ENCODE measurements at regions not wholly inside any gene's neighbourhood (a gene's known extent, or its start where the extent isn't known, plus 50 kb on each side); places are given as distances from the start of the nearest gene placed in this dataset.

DNA sequence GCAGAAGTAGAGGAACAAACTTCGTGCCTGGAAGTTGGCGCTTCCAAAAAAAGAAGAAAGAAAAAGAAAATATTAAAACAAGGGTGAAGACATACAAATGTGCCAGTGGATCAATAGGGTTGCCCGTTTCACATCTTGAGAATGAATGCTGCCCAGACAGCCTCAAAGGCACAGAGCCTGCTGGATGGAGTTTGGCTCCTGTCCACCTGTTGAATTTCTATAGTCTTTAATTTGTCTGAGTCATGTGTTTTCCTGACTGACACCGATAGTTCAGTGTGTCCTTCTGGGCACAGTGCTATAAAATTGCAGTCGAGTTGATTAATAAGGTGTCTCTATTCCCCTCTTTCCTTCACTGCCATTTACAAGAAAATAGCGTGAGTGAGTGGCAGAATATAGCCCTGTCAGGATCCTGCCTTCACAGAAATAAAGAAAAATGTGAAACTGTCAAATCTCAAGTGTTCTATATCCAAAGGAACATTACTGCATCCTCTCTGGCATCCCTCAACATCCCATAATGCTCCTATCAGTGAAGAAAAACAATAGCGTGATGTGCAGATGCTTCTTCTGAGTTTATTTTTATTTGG is 471.3 kb upstream of the AUTS2 start:
- DNase-seq = no peak

- DNase-seq = no peak
These were observed 468.8 kb upstream of the AUTS2 start for GRCh38 chr7:69129524-69129923.

DNA sequence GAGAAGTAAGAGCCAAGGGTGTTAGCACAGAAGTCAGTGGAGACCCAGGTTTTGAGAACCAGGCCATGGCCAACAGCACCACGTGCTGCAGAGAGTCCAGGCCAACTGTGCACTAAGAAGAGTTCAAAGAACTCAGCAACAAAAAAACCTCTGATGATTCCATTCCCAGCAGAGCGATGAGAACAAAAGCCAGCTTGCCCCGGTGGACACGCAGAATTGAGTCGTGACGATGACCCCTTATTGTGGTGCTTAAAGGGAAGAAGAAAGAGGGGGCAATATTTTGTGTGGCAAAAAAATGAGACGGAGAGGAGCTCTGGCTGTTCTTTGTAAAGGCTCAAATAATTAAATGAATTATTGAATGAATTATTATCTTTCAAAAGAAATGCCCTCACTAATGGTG is 468.3 kb upstream of the AUTS2 start:
- no peak for DNase-seq

DNA sequence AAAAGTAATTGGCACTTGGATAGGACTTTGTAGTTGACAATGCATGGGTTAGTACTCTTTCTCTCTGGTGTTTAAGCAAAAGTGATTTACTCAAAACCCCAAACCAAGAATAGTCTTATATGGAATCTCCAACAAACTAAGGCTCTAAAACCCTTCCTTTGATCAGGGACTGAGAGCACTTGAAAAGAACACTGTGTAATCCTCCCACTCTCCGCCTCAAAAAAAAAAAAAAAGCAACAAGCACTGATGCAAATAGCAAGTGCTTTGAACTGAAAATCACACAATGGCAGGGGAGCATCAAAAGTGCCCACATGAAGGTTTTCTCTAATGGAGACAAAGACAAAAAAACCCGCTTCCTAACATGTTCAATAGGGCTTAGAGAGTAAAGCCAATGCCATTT is 467.9 kb upstream of the AUTS2 start:
- DNase-seq = no peak

DNA sequence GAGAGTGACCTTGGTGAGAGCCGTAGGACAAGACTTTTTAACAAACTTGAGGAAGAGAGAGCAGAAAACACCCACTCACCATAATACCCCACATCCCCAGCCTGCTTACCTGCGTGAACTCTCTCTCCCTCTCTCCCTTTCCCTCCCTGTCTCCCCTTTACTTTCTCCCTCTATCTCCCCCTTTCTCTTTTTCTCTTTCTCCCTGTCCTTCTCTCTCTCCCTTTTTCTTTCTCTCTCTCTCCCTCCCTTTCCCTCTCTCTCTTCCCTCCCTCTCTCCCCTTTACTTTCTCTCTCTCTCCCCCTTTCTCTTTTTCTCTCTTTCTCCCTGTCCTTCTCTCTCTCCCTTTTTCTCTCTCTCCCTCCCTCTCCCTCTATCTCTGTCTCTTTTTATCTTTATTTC is 464.0 kb upstream of the AUTS2 start:
- no peak for DNase-seq

GRCh38 chr7:69147631-69148030 is 450.6 kb upstream of the AUTS2 start:
- no peak for DNase-seq

GRCh38 chr7:69149804-69150782 is 448.2 kb upstream of the AUTS2 start:
- DNase-seq = no peak

DNA sequence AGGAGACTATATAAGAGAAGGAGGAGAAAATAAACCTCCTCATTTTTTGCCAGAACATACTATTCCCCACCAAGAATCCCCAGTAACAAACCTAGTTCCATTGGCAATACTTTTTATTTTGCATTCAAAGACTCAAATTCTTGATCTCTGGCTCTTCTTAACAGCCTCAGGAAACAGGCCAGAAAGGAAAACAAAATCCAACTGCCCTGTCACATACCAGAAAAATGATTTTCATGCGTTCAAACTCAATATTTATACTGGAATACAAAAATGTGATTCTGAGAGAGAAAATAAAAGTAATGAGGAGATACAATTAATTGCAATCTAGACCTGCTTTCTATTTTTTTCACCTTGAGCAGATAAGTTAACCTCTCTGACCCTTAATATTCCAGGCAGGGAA is 435.9 kb upstream of the AUTS2 start:
- no peak for DNase-seq

- DNase-seq = no peak
These were observed 435.2 kb upstream of the AUTS2 start for GRCh38 chr7:69162931-69163670.

DNA sequence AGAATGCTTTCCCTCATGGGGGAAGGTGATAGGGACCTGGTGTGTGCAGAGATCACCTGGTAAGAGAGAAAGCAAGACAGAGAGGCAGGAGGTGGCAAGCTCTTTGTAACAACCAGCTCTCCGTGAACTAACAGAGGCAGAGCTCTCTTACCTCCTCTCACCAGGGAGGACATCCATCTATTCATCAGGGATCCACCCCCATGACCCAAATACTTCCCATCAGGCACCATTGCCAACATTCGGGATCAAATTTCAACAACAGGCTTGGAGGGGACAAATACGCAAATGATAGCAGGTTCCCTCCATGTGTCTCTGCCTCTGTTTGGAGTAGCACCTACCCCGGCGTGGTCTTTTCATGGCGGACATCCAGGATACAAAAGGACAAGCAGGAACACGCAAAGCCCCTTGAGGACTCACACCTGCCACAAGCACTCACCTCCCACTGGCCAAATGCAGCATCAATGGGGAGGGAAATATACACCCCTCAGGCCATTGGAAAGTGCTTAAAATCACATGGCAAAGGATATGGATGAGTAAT is 431.2 kb upstream of the AUTS2 start:
- DNase-seq = no peak

GRCh38 chr7:69169386-69169785 is 428.9 kb upstream of the AUTS2 start:
- no peak for DNase-seq

DNA sequence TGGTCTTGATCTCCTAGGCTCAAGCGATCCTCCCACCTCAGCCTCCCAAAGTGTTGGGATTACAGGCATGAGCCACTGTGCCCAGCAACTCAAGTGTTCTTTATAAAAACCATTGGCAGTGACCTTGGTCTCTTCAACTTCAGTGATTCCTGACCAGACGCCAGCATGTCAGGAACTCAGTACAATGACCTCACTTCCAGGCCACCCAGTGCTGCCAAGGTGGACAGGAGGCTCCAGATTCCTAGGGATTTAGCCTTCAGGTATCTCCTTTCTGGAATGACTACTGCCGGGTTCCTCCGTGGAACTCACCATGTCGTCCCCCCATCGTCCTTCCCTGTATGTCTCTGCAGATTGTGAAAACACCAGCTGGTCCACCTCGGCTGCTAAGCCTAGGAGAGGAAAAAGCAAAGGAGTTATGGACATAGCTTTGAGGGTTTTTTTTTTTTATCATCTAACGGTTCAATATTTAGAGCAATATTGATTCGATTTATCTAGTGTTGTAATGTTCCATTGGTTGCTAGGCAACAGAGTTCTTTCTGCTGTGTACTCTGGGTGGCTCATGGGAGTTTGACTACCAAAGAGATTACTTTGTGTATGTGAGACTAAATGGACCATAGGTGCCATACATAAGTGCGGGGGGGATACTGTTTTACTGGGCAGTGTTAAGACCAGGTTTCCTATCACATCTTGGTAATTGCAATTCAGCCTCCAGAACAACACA is 425.8 kb upstream of the AUTS2 start:
- DNase-seq = no peak

- DNase-seq = no peak
These were observed 424.9 kb upstream of the AUTS2 start for GRCh38 chr7:69173341-69173740.

GRCh38 chr7:69173846-69174245 is 424.4 kb upstream of the AUTS2 start:
- no peak for DNase-seq

DNA sequence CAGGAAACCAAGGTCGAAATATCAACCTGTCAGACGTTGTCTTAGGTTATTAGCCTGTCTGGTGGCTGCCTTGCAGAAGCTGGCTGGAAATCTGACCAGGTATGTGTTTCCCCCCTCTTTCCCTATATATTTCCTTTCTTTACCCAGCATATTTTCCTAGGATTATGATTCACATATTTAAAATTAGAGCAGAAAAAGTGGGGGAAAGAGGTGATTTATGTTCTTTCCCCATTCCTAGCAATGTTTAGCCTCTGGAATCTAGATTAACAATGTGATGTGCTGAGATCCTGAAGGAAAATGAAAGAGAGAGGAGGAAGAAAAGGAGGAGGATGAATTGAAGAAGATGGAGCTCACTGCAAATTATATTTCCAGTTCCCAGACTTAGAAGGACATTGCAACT is 421.4 kb upstream of the AUTS2 start:
- no peak for DNase-seq

GRCh38 chr7:69177461-69177861 is 420.8 kb upstream of the AUTS2 start:
- DNase-seq = no peak

DNA sequence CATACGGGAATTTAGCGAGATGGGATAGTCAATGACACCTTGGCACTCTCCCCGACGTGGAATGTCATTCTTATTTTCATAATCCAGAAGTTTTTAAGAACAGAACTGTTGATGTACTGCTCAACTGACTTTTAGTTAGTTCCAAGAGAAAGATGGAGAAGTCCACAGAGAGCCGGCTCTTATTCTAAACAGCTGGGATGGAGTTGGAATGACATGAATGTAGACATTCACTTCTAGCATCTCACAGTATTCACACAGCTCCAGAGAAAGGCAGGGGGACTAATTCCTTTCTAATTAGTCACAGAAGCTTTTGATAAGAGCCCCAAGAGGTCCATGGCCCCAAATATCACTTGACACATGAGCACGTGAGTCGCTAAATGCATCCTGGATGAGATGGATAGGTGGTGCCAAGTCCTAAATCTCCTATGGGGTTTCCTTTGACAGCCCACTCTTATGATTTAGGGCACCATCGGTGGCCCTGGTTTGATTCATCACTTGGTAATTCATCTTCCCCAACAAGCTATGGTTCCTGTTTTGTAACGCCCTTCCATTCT is 420.3 kb upstream of the AUTS2 start:
- no peak for DNase-seq

DNA sequence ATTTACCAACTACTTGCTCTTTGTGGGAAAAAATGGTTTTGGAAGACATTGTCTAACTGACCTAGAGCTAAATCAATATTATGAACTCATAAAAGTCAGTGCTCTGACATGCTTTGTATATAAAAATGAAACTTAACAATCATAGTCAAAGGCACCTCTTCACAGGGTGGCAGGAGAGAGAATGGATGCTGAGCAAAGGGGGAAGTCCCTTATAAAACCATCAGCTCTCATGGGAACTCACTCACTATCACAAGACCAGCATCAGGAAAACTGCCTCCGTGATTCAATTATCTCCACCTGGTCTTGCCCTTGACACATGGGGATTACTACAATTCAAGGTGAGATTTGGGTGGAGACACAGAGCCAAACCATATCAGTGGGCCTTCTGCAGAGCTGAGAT is 417.6 kb upstream of the AUTS2 start:
- no peak for DNase-seq

DNA sequence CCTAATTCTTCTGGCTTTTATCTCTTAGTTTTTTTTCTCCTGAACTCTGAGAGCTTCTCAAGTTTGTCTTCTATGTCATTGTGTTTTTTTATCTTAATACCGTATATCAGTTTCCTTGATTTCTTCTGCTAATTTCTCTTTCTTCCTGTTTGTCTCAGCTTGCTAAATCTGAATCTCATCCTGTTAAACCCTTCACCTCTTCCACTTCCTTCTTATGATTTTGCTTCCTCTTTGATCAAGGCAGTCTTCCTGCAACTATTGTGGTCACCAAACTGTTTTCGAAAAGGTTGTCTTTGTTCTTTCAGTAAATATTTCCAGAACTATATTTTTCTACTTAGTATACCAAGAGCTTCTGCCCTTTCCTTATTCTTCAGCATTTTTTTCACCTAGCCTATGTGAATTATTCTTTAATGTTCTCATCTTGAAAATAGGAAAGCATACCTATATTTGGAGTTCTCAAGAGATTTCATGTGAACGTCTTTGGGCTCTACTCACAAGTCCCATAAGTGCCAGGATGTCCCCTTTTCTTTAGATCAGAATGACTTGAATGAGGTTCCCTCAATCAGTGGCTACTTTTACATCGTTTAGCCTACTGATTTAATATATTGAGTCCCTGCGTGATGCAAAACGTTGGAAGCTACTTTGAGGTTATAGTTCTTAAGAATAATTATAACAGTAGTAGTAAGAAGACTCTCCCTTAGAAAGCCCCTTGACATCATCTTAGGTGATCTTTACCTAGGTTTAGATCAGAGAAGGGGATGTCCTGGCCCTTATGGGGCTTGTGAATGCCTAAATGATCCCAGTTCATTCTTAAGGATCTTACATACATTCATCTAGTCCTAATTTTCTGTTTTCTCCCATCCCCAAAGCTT is 415.4 kb upstream of the AUTS2 start:
- DNase-seq = no peak

DNA sequence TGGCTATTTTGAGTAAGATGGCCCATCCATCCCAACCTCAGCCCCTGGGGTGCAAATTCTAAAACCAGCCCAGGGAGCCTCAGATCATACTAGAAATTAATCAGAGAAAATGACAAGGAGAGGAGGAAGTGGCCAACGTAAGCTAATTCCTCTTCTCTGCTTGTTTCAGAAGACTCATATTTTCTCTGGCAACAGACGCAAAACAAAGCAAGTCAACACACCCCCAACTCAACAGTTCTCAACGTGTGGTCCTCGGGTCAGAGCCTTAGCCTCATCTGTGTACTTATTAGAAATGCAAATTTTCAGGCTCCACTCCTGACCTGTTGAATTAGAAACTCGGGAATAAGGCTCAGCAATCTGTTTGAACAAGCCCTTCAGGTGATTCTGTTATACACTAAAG is 413.9 kb upstream of the AUTS2 start:
- no peak for DNase-seq

- DNase-seq = no peak
These were observed 413.1 kb upstream of the AUTS2 start for GRCh38 chr7:69185170-69185569.
